ENCODE measurements at regions not wholly inside any gene's neighbourhood (a gene's known extent, or its start where the extent isn't known, plus 50 kb on each side); places are given as distances from the start of the nearest gene placed in this dataset.

GRCh38 chr7:41809116-41809515 is 106.2 kb upstream of the INHBA start (continued):
- no peak for TF ChIP-seq BCLAF1 (IDR thresholded peaks at IDR 0.05)
- TF ChIP-seq NRF1 (conservative IDR thresholded peaks at IDR 0.05; ENCODE audit: low read depth, low read length): no peak
- TF ChIP-seq ASH2L (IDR thresholded peaks at IDR 0.05; ENCODE audit: borderline replicate concordance, low read depth): no peak
- TF ChIP-seq CTCF (IDR thresholded peaks at IDR 0.05 in 2 of 3, conservative IDR thresholded peaks at IDR 0.05 in 1 of 3; ENCODE audit: control insufficient read depth in 2 of 3, extremely low read depth in 1 of 3, insufficient read depth in 1 of 3, low read depth in 3 of 3, low read length in 3 of 3): no peak
- no peak for TF ChIP-seq NFXL1 (IDR thresholded peaks at IDR 0.05; ENCODE audit: borderline replicate concordance)
- no peak for TF ChIP-seq HSF1 (IDR thresholded peaks at IDR 0.05; ENCODE audit: low read depth, low read length)
- no peak for TF ChIP-seq BCL11A (IDR thresholded peaks at IDR 0.05; ENCODE audit: low read depth, low read length)
- TF ChIP-seq ZZZ3 (IDR thresholded peaks at IDR 0.05; ENCODE audit: control insufficient read depth, insufficient read length, low read depth): no peak
- no peak for TF ChIP-seq CEBPZ (IDR thresholded peaks at IDR 0.05; ENCODE audit: low read depth, low read length)
